ENCODE measurements at regions not wholly inside any gene's neighbourhood (a gene's known extent, or its start where the extent isn't known, plus 50 kb on each side); places are given as distances from the start of the nearest gene placed in this dataset.
"Not testable (repeated sequence)": the region's sequence is repeated elsewhere in the genome, so short reads cannot be mapped to it uniquely, and the experiment has no call there.

DNA sequence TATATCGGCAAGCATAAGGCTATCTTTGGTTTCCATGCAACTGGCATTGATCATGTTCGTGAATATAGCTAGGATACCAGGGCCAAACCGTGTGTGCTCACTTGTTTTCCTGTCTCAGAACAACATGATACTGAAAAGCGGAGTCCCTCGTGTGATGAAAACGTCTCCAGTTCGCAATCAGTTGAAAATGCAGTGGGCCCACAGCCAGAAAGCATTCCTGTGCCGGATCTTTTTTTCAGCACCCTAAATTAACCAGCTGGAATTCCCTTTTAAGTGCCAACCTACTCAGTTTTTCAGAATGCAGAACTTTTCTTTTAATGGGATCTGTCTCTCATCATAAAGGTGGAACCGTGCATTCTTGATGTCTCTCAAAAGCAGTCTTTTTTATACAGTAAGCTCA, 130.8 kb upstream of the FRG1 start (continued):
- TF ChIP-seq RAD21 (IDR thresholded peaks at IDR 0.05; ENCODE audit: low read depth) (no peak), ZNF274 (IDR thresholded peaks at IDR 0.05; ENCODE audit: low read depth, low read length) (no peak)

GRCh38 chr4:189810318-189811181, 130.1 kb upstream of the FRG1 start:
- H4K20me1 ChIP-seq (ENCODE audit: insufficient read depth); H2AFZ ChIP-seq (ENCODE audit: low read depth, low read length, poor library complexity, severe bottlenecking); BruUV-seq (replicated peaks); POLR2A ChIA-PET; RAD21 ChIA-PET (ENCODE audit: low non-redundant PET in 1 of 2, low total read pairs in 2 of 2, uncharacterized antibody in 2 of 2, unreplicated experiment in 2 of 2); H3K4me3 ChIP-seq (replicated peaks in 1 of 2; ENCODE audit: low read depth in 1 of 2, low read length in 2 of 2); H3K36me3 ChIP-seq (ENCODE audit: control insufficient read depth in 1 of 2, insufficient read depth in 2 of 2, low read length in 2 of 2); H3K9me2 ChIP-seq (ENCODE audit: insufficient read depth); H3K27ac ChIP-seq (ENCODE audit: low read depth, low read length); H3K4me1 ChIP-seq (ENCODE audit: control insufficient read depth in 1 of 2, insufficient read depth in 2 of 2, low read length in 2 of 2); H3K4me2 ChIP-seq (ENCODE audit: low read length); H3K9ac ChIP-seq (ENCODE audit: low read length); CTCF ChIA-PET; DNase-seq (ENCODE audit: low read depth, low spot score); intact Hi-C loops (cut with micrococcal nuclease); H3K79me2 ChIP-seq (ENCODE audit: insufficient read depth, low read length); H3K27me3 ChIP-seq (ENCODE audit: insufficient read depth, low read length); H3K9me3 ChIP-seq (ENCODE audit: control insufficient read depth in 1 of 2, insufficient read depth in 1 of 2, low read depth in 1 of 2, low read length in 2 of 2); ATAC-seq: not testable (repeated sequence)

DNA sequence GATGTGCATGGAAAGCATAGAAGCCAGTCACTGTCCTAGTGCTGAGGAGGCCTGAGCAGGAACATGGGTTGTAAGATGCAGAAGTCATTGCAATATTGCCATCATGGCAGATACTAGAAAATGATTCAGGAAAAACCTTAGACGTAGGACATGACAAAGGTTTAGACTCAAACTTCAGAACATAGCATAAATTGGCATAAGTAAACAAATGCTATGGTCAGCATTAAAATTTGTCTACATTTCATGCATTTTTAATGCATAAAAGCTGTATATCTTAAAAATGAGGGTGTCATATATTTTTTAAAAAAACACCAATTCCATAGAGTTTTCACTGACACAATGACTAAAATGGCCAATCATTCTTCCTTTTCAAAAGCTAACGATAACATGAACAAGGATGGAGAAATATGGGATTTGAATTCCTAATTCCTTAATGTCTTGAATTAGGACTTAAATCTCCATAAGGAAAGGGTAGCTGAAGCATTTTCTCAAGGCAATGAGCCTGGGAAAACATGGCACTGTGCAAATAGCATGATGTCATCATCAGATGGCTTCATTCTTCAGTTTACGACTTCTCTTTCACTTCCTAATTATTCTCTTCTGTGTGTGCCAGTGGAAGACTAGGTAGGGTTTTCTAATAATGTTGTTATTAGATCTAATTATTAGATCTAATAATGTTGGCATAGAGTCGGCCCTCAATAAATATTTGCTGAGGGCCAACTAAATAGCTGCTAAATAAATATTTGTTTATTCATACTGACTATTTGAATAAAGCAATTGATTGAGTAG, 125.1 kb upstream of the FRG1 start:
- Histone ChIP-seq H3K9me3 (ENCODE audit: control insufficient read depth in 1 of 2, insufficient read depth in 1 of 2, low read depth in 1 of 2, low read length in 2 of 2) (no peaks in the 10 kb centered on the region), H3K9ac (ENCODE audit: low read length) (no peak overlapping the region), H3K4me3 (replicated peaks in 1 of 2; ENCODE audit: low read depth in 1 of 2, low read length in 2 of 2) (no peak overlapping the region), H3K79me2 (ENCODE audit: insufficient read depth, low read length) (no peaks in the 10 kb centered on the region), H4K20me1 (ENCODE audit: insufficient read depth) (no peaks in the 10 kb centered on the region), H3K9me2 (ENCODE audit: insufficient read depth) (no peaks in the 10 kb centered on the region), H3K27ac (ENCODE audit: low read depth, low read length) (no peak overlapping the region), H3K4me2 (ENCODE audit: low read length) (no peak overlapping the region), H3K36me3 (ENCODE audit: control insufficient read depth in 1 of 2, insufficient read depth in 2 of 2, low read length in 2 of 2) (no peaks in the 10 kb centered on the region), H3K4me1 (ENCODE audit: control insufficient read depth in 1 of 2, insufficient read depth in 2 of 2, low read length in 2 of 2) (no peaks in the 10 kb centered on the region), H2AFZ (ENCODE audit: low read depth, low read length, poor library complexity, severe bottlenecking) (no peak overlapping the region), H3K27me3 (ENCODE audit: insufficient read depth, low read length) (no peaks in the 10 kb centered on the region)
- DNase-seq (ENCODE audit: low read depth, low spot score) (no peak), ATAC-seq (no peak)
- BruUV-seq (replicated peaks), result no TSS peak
- intact Hi-C loops (cut with micrococcal nuclease), result no loop called here
- POLR2A ChIA-PET, result no interaction called here
- CTCF ChIA-PET, result interaction anchor here (1.0 kb wide), 1 partner anchor 23 kb away, joined by 3 read pairs; no protein-coding TSS in a partner anchor
- RAD21 ChIA-PET (ENCODE audit: low non-redundant PET in 1 of 2, low total read pairs in 2 of 2, uncharacterized antibody in 2 of 2, unreplicated experiment in 2 of 2), result no interaction called here
- no peak for TF ChIP-seq FOSL1 (IDR thresholded peaks at IDR 0.05; ENCODE audit: low read depth)
- TF ChIP-seq TCF7L2 (IDR thresholded peaks at IDR 0.05; ENCODE audit: borderline replicate concordance, extremely low read depth, insufficient read depth, insufficient read length), result no peak
- TF ChIP-seq ELF1 (IDR thresholded peaks at IDR 0.05; ENCODE audit: borderline replicate concordance, low read depth), result no peak
- TF ChIP-seq, protein P1, sequence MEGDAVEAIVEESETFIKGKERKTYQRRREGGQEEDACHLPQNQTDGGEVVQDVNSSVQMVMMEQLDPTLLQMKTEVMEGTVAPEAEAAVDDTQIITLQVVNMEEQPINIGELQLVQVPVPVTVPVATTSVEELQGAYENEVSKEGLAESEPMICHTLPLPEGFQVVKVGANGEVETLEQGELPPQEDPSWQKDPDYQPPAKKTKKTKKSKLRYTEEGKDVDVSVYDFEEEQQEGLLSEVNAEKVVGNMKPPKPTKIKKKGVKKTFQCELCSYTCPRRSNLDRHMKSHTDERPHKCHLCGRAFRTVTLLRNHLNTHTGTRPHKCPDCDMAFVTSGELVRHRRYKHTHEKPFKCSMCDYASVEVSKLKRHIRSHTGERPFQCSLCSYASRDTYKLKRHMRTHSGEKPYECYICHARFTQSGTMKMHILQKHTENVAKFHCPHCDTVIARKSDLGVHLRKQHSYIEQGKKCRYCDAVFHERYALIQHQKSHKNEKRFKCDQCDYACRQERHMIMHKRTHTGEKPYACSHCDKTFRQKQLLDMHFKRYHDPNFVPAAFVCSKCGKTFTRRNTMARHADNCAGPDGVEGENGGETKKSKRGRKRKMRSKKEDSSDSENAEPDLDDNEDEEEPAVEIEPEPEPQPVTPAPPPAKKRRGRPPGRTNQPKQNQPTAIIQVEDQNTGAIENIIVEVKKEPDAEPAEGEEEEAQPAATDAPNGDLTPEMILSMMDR (IDR thresholded peaks at IDR 0.05 in 2 of 3, conservative IDR thresholded peaks at IDR 0.05 in 1 of 3; ENCODE audit: borderline replicate concordance in 1 of 3, insufficient read depth in 1 of 3, low read depth in 2 of 3, low read length in 2 of 3), result no peak
- no peak for TF ChIP-seq SP1 (IDR thresholded peaks at IDR 0.05; ENCODE audit: low read depth)
- no peak for TF ChIP-seq CEBPB (IDR thresholded peaks at IDR 0.05; ENCODE audit: low read depth)
- no peak for TF ChIP-seq POLR2AphosphoS5 (IDR thresholded peaks at IDR 0.05; ENCODE audit: low read depth, low read length)
- TF ChIP-seq EZH2phosphoT487 (IDR thresholded peaks at IDR 0.05; ENCODE audit: borderline replicate concordance), result no peak
- TF ChIP-seq MAX (IDR thresholded peaks at IDR 0.05), result no peak
